MM.1S (cell line): ENCODE measurements at regions not wholly inside any gene's neighbourhood (a gene's known extent, or its start where the extent isn't known, plus 50 kb on each side); places are given as distances from the start of the nearest gene placed in this dataset.

Experiments used
- DNase-seq: peaks from one replicate; pipeline ENCODE4 v3.0.0-alpha.2; 2015
- H2AFZ ChIP-seq: fragments of 300-600 bp; sonication (generic); 2 replicates; pipeline ENCODE4 v1.6.0; 2016; ENCODE audit warnings: antibody characterized with exemption, low read length
- H3F3A ChIP-seq: fragments of 300-600 bp; sonication (generic); 2 replicates; pipeline ENCODE4 v1.6.1; 2016; ENCODE audit warnings: mild to moderate bottlenecking, antibody characterized with exemption, low read length, moderate library complexity, mixed read lengths; ENCODE audit not compliant: insufficient read depth
- H3K27ac ChIP-seq: fragments of 300-600 bp; sonication (generic); 2 replicates; pipeline ENCODE4 v1.5.1; 2016; ENCODE audit warnings: mild to moderate bottlenecking, low read length
- H3K27me3 ChIP-seq: fragments of 300-600 bp; sonication (generic); replicated peaks from 2 replicates; pipeline ENCODE4 v1.6.0; 2016; ENCODE audit warnings: low read length; ENCODE audit not compliant: insufficient read depth
- H3K36me3 ChIP-seq: fragments of 300-600 bp; sonication (generic); replicated peaks from 2 replicates; pipeline ENCODE4 v1.6.1; 2016; ENCODE audit warnings: mild to moderate bottlenecking, low read length, mixed read lengths; ENCODE audit not compliant: insufficient read depth
- H3K4me1 ChIP-seq: fragments of 300-600 bp; sonication (generic); 2 replicates; pipeline ENCODE4 v1.6.1; 2016; ENCODE audit warnings: low read length, mixed read lengths
- H3K4me2 ChIP-seq: fragments of 300-600 bp; sonication (generic); 2 replicates; pipeline ENCODE4 v1.6.0; 2016; ENCODE audit warnings: low read depth, low read length
- H3K4me3 ChIP-seq: fragments of 300-600 bp; sonication (generic); 2 replicates; pipeline ENCODE4 v1.5.1; 2016; ENCODE audit warnings: low read length, mixed read lengths
- H3K79me2 ChIP-seq: fragments of 300-600 bp; sonication (generic); 2 replicates; pipeline ENCODE4 v1.6.1; 2016; ENCODE audit warnings: mixed run types, low read length, mixed read lengths
- H3K9ac ChIP-seq: fragments of 300-600 bp; sonication (generic); 2 replicates; pipeline ENCODE4 v1.6.1; 2016; ENCODE audit warnings: low read length, mixed read lengths
- H3K9me2 ChIP-seq: fragments of 300-600 bp; sonication (generic); replicated peaks from 2 replicates; pipeline ENCODE4 v1.6.1; 2016; ENCODE audit warnings: mild to moderate bottlenecking, low read length, mixed read lengths; ENCODE audit not compliant: insufficient read depth
- H3K9me3 ChIP-seq: fragments of 300-600 bp; sonication (generic); replicated peaks from 2 replicates; pipeline ENCODE4 v1.6.1; 2016; ENCODE audit warnings: mild to moderate bottlenecking, low read length, mixed read lengths; ENCODE audit not compliant: insufficient read depth
- H4K20me1 ChIP-seq: fragments of 300-600 bp; sonication (generic); 2 replicates; pipeline ENCODE4 v1.6.1; 2016; ENCODE audit warnings: mild to moderate bottlenecking, low read length, moderate library complexity, mixed read lengths; ENCODE audit not compliant: insufficient read depth
- EZH2 ChIP-seq: fragments of 300-600 bp; sonication (generic); optimal IDR thresholded peaks from 2 replicates; pipeline ENCODE3; 2017; ENCODE audit warnings: low read depth, mild to moderate bottlenecking, antibody characterized with exemption, low read length, mixed read lengths
- EZH2phosphoT487 ChIP-seq: fragments of 300-600 bp; sonication (generic); IDR thresholded peaks from 2 replicates; pipeline ENCODE4 v1.6.1; 2018; ENCODE audit warnings: antibody characterized with exemption, low read length
- TF ChIP-seq, protein P1 (sequence below): fragments of 300-600 bp; sonication (generic); IDR thresholded peaks from 2 replicates; pipeline ENCODE4 v1.5.1; 2016; ENCODE audit warnings: antibody characterized with exemption, low read length, mixed read lengths

DNA sequence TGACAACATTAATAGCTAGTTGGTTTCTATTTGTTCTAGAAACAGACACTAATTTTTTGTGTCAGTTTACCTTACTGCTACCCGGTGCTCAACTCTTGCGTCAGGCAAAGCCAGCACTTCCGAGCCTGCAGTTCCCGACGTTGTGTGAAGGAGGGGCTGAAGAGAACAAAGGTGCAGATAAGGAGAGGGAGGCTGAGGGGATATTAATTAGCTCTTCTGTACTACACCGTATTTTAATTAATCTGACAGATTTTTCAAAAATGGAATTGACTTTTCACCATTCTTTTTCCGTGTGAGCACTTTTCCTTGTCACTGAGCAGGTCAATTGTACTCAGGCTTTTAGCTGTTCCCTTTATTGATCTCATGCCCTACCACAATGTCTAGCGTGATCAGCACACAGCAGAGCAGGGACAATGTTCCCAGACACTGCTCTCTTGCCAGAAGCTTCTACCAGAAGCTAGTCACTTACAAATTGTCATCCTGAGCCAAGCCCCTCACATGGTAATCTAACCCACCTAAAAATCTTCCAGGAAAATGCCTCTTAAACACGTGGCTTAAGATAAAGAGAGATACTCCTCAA is 650.5 kb upstream of the MKI67 start:
- H3F3A ChIP-seq: no peaks in the 10 kb centered on the region
- H3K79me2 ChIP-seq: no peaks in the 10 kb centered on the region
- no peaks in the 10 kb centered on the region for H3K27me3 ChIP-seq
- H3K4me3 ChIP-seq: no peak overlapping the region
- H3K4me1 ChIP-seq: no peaks in the 10 kb centered on the region
- H3K9me2 ChIP-seq: no peaks in the 10 kb centered on the region
- TF ChIP-seq, protein P1, sequence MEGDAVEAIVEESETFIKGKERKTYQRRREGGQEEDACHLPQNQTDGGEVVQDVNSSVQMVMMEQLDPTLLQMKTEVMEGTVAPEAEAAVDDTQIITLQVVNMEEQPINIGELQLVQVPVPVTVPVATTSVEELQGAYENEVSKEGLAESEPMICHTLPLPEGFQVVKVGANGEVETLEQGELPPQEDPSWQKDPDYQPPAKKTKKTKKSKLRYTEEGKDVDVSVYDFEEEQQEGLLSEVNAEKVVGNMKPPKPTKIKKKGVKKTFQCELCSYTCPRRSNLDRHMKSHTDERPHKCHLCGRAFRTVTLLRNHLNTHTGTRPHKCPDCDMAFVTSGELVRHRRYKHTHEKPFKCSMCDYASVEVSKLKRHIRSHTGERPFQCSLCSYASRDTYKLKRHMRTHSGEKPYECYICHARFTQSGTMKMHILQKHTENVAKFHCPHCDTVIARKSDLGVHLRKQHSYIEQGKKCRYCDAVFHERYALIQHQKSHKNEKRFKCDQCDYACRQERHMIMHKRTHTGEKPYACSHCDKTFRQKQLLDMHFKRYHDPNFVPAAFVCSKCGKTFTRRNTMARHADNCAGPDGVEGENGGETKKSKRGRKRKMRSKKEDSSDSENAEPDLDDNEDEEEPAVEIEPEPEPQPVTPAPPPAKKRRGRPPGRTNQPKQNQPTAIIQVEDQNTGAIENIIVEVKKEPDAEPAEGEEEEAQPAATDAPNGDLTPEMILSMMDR: no peak
- TF ChIP-seq EZH2: no peak
- TF ChIP-seq EZH2phosphoT487: no peak
- H3K9me3 ChIP-seq: no peaks in the 10 kb centered on the region
- no peaks in the 10 kb centered on the region for H4K20me1 ChIP-seq
- H3K9ac ChIP-seq: no peak overlapping the region
- no peaks in the 10 kb centered on the region for H3K36me3 ChIP-seq
- H3K4me2 ChIP-seq: no peak overlapping the region
- H2AFZ ChIP-seq: no peak overlapping the region
- no peak for DNase-seq
- no peak overlapping the region for H3K27ac ChIP-seq

DNA sequence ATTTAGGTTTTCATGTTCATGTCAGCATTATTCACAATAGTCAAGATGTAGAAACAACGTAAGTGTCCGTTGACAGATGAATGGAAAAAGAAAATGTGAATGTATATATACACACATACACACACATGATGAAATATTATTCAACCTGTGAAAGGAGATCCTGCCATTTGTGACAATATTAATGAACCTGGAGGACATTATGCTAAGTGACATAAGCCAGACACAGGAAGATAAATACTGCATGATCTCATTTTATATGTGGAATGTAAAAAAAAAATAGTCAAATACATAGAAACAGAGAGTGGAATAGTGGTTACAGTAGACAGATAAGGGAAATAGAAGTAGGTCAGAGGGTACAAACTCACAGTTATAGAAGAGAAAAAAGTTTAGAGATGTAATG is 651.1 kb upstream of the MKI67 start:
- Histone ChIP-seq H3K27ac (no peak overlapping the region), H4K20me1 (no peaks in the 10 kb centered on the region), H3K79me2 (no peaks in the 10 kb centered on the region), H3F3A (no peaks in the 10 kb centered on the region), H2AFZ (no peak overlapping the region), H3K4me1 (no peaks in the 10 kb centered on the region), H3K27me3 (no peaks in the 10 kb centered on the region), H3K9ac (no peak overlapping the region), H3K9me3 (no peaks in the 10 kb centered on the region), H3K9me2 (no peaks in the 10 kb centered on the region), H3K4me3 (no peak overlapping the region), H3K36me3 (no peaks in the 10 kb centered on the region), H3K4me2 (no peak overlapping the region)
- TF ChIP-seq EZH2 (no peak), EZH2phosphoT487 (no peak)
- TF ChIP-seq, protein P1: no peak
- no peak for DNase-seq

DNA sequence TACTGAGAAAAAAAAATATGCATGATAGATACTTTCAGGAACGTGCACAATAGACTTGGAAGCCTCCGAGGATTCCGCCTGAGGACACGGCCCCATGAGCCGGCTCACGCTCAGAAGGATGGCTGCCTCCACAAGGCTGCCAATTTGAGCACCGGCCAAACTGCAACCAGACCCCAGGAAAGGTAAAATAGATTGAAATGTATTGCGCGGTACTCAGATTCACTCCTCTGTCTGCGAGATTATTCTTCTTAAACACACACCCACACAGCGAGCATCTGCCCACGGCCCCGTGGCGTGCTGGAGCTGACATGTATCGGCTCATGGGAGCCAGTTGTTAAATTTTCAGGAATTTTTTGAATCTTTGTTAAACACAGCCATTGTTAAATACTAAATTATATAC is 653.2 kb upstream of the MKI67 start:
- Histone ChIP-seq H2AFZ (no peak overlapping the region), H3K4me2 (no peak overlapping the region)

More for the DNA sequence above, 653.2 kb upstream of the MKI67 start:
- Histone ChIP-seq H3K27ac (no peak overlapping the region), H3K36me3 (no peaks in the 10 kb centered on the region), H3K9me3 (no peaks in the 10 kb centered on the region), H3K9me2 (no peaks in the 10 kb centered on the region), H3K9ac (no peak overlapping the region), H3F3A (no peaks in the 10 kb centered on the region), H3K27me3 (no peaks in the 10 kb centered on the region), H3K4me1 (no peaks in the 10 kb centered on the region), H3K79me2 (no peaks in the 10 kb centered on the region), H4K20me1 (no peaks in the 10 kb centered on the region), H3K4me3 (no peak overlapping the region)
- no peak for DNase-seq
- no peak for TF ChIP-seq EZH2
- TF ChIP-seq, protein P1: no peak
- TF ChIP-seq EZH2phosphoT487: no peak
